ENCODE measurements at regions not wholly inside any gene's neighbourhood (a gene's known extent, or its start where the extent isn't known, plus 50 kb on each side); places are given as distances from the start of the nearest gene placed in this dataset.
A peak's percentile ranks its signal among the peaks of the same experiment; 100 is the strongest.

GRCh38 chr7:130909881-130910672, 176.1 kb upstream of the KLF14 start:
- Histone ChIP-seq H2AFZ (ENCODE audit: insufficient read depth, low read depth, low read length, poor library complexity, severe bottlenecking) (no peak overlapping the region), H3K9ac (ENCODE audit: insufficient read depth, low read length, poor library complexity, severe bottlenecking) (no peak overlapping the region), H3K27me3 (ENCODE audit: control insufficient read depth in 2 of 2, insufficient read depth in 2 of 2, low read length in 2 of 2) (no peaks in the 10 kb centered on the region), H3K9me3 (replicated peaks in 1 of 2; ENCODE audit: control insufficient read depth in 1 of 2, insufficient read depth in 1 of 2, low read length in 2 of 2) (no peaks in the 10 kb centered on the region), H3K4me3 (replicated peaks in 1 of 3; ENCODE audit: low read depth in 2 of 3, low read length in 3 of 3) (no peak overlapping the region), H3K4me2 (replicated peaks; ENCODE audit: extremely low read depth, low read length, poor library complexity, severe bottlenecking) (no peak overlapping the region), H3K4me1 (ENCODE audit: control insufficient read depth in 1 of 2, insufficient read depth in 2 of 2, low read length in 2 of 2) (peaks cover 28 to 37% of the 10 kb centered on the region in 2 donors), H4K20me1 (ENCODE audit: insufficient read depth, low read length) (no peaks in the 10 kb centered on the region), H3K36me3 (replicated peaks in 1 of 2; ENCODE audit: control insufficient read depth in 1 of 2, insufficient read depth in 2 of 2, low read length in 2 of 2) (peaks cover 0 to 6% of the 10 kb centered on the region in 2 donors), H3K27ac (ENCODE audit: low read depth in 1 of 2, low read length in 2 of 2) (peak overlapping the region in 1 of 2 donors; percentile 99), H3K79me2 (ENCODE audit: insufficient read depth, low read length) (peaks cover 50% of the 10 kb centered on the region)
- H3K36me3 Mint-ChIP-seq: peaks cover 34 to 49% of the 10 kb centered on the region in 2 donors
- DNase-seq: peak in 2 of 3 donors; percentile 26 to 63
- H3K27ac Mint-ChIP-seq: peak overlapping the region in 6 of 7 donors; percentile 26 to 98 (median 63)
- peaks cover 0 to 2% (median 0%) of the 10 kb centered on the region in 3 donors for H3K27me3 Mint-ChIP-seq (ENCODE audit: low read depth in 3 of 3)
- H3K4me1 Mint-ChIP-seq: peaks cover 58% of the 10 kb centered on the region
- no peaks in the 10 kb centered on the region for H3K9me3 Mint-ChIP-seq
- intact Hi-C loops (cut with micrococcal nuclease): loop anchor here in 1 of 2 donors (5.0 kb wide), 1 partner anchor 52 kb away; no protein-coding TSS in a partner anchor
- TF ChIP-seq CTCF (IDR thresholded peaks at IDR 0.05): no peak
- H3K4me3 Mint-ChIP-seq: peak overlapping the region in 1 of 2 donors; percentile 85
- WGBS (ENCODE audit: insufficient coverage): 93% methylated on average over 2 of the region's 9 CpGs

GRCh38 chr7:130910949-130911944, 177.2 kb upstream of the KLF14 start:
- no peak overlapping the region for H2AFZ ChIP-seq (ENCODE audit: insufficient read depth, low read depth, low read length, poor library complexity, severe bottlenecking)
- Mint-ChIP-seq H3K4me3 (peak overlapping the region; percentile 85 to 94), H3K27ac (peak overlapping the region; percentile 89 to 100 (median 98)), H3K36me3 (peaks cover 31 to 50% of the 10 kb centered on the region in 2 donors), H3K27me3 (ENCODE audit: low read depth in 3 of 3) (peaks cover 0 to 2% (median 0%) of the 10 kb centered on the region in 3 donors), H3K9me3 (no peaks in the 10 kb centered on the region), H3K4me1 (peaks cover 69% of the 10 kb centered on the region)
- TF ChIP-seq CTCF (IDR thresholded peaks at IDR 0.05): no peak
- WGBS (ENCODE audit: insufficient coverage): 53% methylated on average over 2 of the region's 7 CpGs
- H3K9me3 ChIP-seq (replicated peaks in 1 of 2; ENCODE audit: control insufficient read depth in 1 of 2, insufficient read depth in 1 of 2, low read length in 2 of 2): no peaks in the 10 kb centered on the region
- H3K4me2 ChIP-seq (replicated peaks; ENCODE audit: extremely low read depth, low read length, poor library complexity, severe bottlenecking): peak overlapping the region; percentile 76
- H3K4me3 ChIP-seq (replicated peaks in 1 of 3; ENCODE audit: low read depth in 2 of 3, low read length in 3 of 3): peak overlapping the region in 2 of 3 experiments; percentile 78 to 95
- H3K9ac ChIP-seq (ENCODE audit: insufficient read depth, low read length, poor library complexity, severe bottlenecking): peak overlapping the region; percentile 89
- DNase-seq: no peak
- H4K20me1 ChIP-seq (ENCODE audit: insufficient read depth, low read length): no peaks in the 10 kb centered on the region
- H3K79me2 ChIP-seq (ENCODE audit: insufficient read depth, low read length): peaks cover 50% of the 10 kb centered on the region
- peaks cover 0 to 6% of the 10 kb centered on the region in 2 donors for H3K36me3 ChIP-seq (replicated peaks in 1 of 2; ENCODE audit: control insufficient read depth in 1 of 2, insufficient read depth in 2 of 2, low read length in 2 of 2)
- H3K27me3 ChIP-seq (ENCODE audit: control insufficient read depth in 2 of 2, insufficient read depth in 2 of 2, low read length in 2 of 2): no peaks in the 10 kb centered on the region
- H3K4me1 ChIP-seq (ENCODE audit: control insufficient read depth in 1 of 2, insufficient read depth in 2 of 2, low read length in 2 of 2): peaks cover 36 to 48% of the 10 kb centered on the region in 2 donors
- intact Hi-C loops (cut with micrococcal nuclease): loop anchor here in 1 of 2 donors (5.0 kb wide), 1 partner anchor 51 kb away; no protein-coding TSS in a partner anchor
- peak overlapping the region in 1 of 2 donors; percentile 99 for H3K27ac ChIP-seq (ENCODE audit: low read depth in 1 of 2, low read length in 2 of 2)

All from CD14-positive monocyte (primary cell).